CD14-positive monocyte (primary cell): ENCODE measurements at regions not wholly inside any gene's neighbourhood (a gene's known extent, or its start where the extent isn't known, plus 50 kb on each side); places are given as distances from the start of the nearest gene placed in this dataset.

Experiments used
- DNase-seq, 3 donors: peaks; one replicate each; pipeline ENCODE4 v3.0.0-alpha.2; 2011 to 2022
- H2AFZ ChIP-seq: 2 replicates; pipeline ENCODE4 v1.6.0; 2012; ENCODE audit warnings: mild to moderate bottlenecking, low read depth, low read length, inconsistent platforms; ENCODE audit not compliant: insufficient read depth, poor library complexity, severe bottlenecking
- H3K27ac ChIP-seq, 2 donors: 1 replicate in 1 of 2; 2 replicates in 1 of 2; pipeline ENCODE4 v1.5.1; 2012 to 2013; ENCODE audit warnings: low read length in 2 of 2, control low read depth in 1 of 2, inconsistent platforms in 1 of 2, low read depth in 1 of 2, mild to moderate bottlenecking in 1 of 2
- H3K27me3 ChIP-seq, 2 donors: one replicate each; pipeline versions ENCODE4 v1.6.0 to v1.6.1; 2011 to 2013; ENCODE audit warnings: low read length in 2 of 2; ENCODE audit not compliant: control insufficient read depth in 2 of 2, insufficient read depth in 2 of 2
- H3K36me3 ChIP-seq, 2 donors: replicated peaks in 1 of 2; 1 replicate in 1 of 2; 2 replicates in 1 of 2; pipeline versions ENCODE4 v1.5.1 to v1.6.1; 2012 to 2013; ENCODE audit warnings: low read length in 2 of 2, control low read depth in 1 of 2, inconsistent platforms in 1 of 2, mild to moderate bottlenecking in 1 of 2; ENCODE audit not compliant: insufficient read depth in 2 of 2, control insufficient read depth in 1 of 2
- H3K4me1 ChIP-seq, 2 donors: 1 replicate in 1 of 2; 2 replicates in 1 of 2; pipeline versions ENCODE4 v1.5.1 to v1.6.1; 2012 to 2013; ENCODE audit warnings: low read length in 2 of 2, control low read depth in 1 of 2, inconsistent platforms in 1 of 2, mild to moderate bottlenecking in 1 of 2, moderate library complexity in 1 of 2; ENCODE audit not compliant: insufficient read depth in 2 of 2, control insufficient read depth in 1 of 2
- H3K4me2 ChIP-seq: replicated peaks from 2 replicates; pipeline ENCODE3; 2012; ENCODE audit warnings: low read length, moderate library complexity, mild to moderate bottlenecking; ENCODE audit not compliant: poor library complexity, severe bottlenecking; ENCODE audit errors: extremely low read depth
- H3K4me3 ChIP-seq, 3 experiments: fragments of 200-600 bp in 1 of 3; sonication (generic) in 1 of 3; replicated peaks in 1 of 3; 1 replicate in 2 of 3; 2 replicates in 1 of 3; pipeline ENCODE4 v1.5.1; 2011 to 2013; ENCODE audit warnings: low read length in 3 of 3, mild to moderate bottlenecking in 3 of 3, control low read depth in 2 of 3, low read depth in 2 of 3, inconsistent platforms in 1 of 3, moderate library complexity in 1 of 3
- H3K79me2 ChIP-seq: 2 replicates; pipeline ENCODE4 v1.6.0; 2012; ENCODE audit warnings: mild to moderate bottlenecking, control low read depth, inconsistent platforms, low read length, moderate library complexity; ENCODE audit not compliant: insufficient read depth
- H3K9ac ChIP-seq: 2 replicates; pipeline ENCODE4 v1.6.0; 2017; ENCODE audit warnings: low read length, mild to moderate bottlenecking; ENCODE audit not compliant: insufficient read depth, poor library complexity, severe bottlenecking
- H3K9me3 ChIP-seq, 2 donors: replicated peaks in 1 of 2; 1 replicate in 1 of 2; 2 replicates in 1 of 2; pipeline versions ENCODE4 v1.5.1 to v1.6.1; 2012 to 2013; ENCODE audit warnings: low read length in 2 of 2, control low read depth in 1 of 2; ENCODE audit not compliant: control insufficient read depth in 1 of 2, insufficient read depth in 1 of 2
- H4K20me1 ChIP-seq: 2 replicates; pipeline ENCODE4 v1.6.0; 2012; ENCODE audit warnings: mild to moderate bottlenecking, low read length, control low read depth, moderate library complexity; ENCODE audit not compliant: insufficient read depth
- H3K27ac Mint-ChIP-seq, 7 donors: one replicate each; pipeline ENCODE4 v1.8.0; 2020; ENCODE audit warnings: mild to moderate bottlenecking in 7 of 7, mixed read lengths in 7 of 7, moderate library complexity in 6 of 7, inconsistent platforms in 2 of 7
- H3K27me3 Mint-ChIP-seq, 3 donors: one replicate each; pipeline ENCODE4 v1.8.0; 2021 to 2022; ENCODE audit warnings: low read depth in 3 of 3, mild to moderate bottlenecking in 3 of 3, mixed read lengths in 3 of 3, moderate library complexity in 3 of 3, inconsistent platforms in 1 of 3
- H3K36me3 Mint-ChIP-seq, 2 donors: one replicate each; pipeline ENCODE4 v1.8.0; 2020; ENCODE audit warnings: mixed read lengths in 2 of 2, inconsistent platforms in 1 of 2, mild to moderate bottlenecking in 1 of 2
- H3K4me1 Mint-ChIP-seq: one replicate; pipeline ENCODE4 v1.8.0; 2020; ENCODE audit warnings: mild to moderate bottlenecking, mixed read lengths
- H3K4me3 Mint-ChIP-seq, 2 donors: one replicate each; pipeline ENCODE4 v1.8.0; 2020; ENCODE audit warnings: mild to moderate bottlenecking in 2 of 2, mixed read lengths in 2 of 2, moderate library complexity in 1 of 2
- H3K9me3 Mint-ChIP-seq, 7 donors: one replicate each; pipeline ENCODE4 v1.8.0; 2020 to 2022; ENCODE audit warnings: mixed read lengths in 7 of 7, mild to moderate bottlenecking in 6 of 7, moderate library complexity in 6 of 7, inconsistent platforms in 2 of 7
- WGBS: methylation state at CpG from one replicate; pipeline ENCODE4 v1.1.5; 2013; ENCODE audit warnings: missing lambda C conversion rate; ENCODE audit not compliant: insufficient coverage; 5-methylcytosine and 5-hydroxymethylcytosine counted together
- intact Hi-C, 2 donors: fragments of 100-400 bp; cut with micrococcal nuclease; formaldehyde crosslinking; loops; one replicate each; pipeline versions ENCODE4 v1.15.0 to v1.15.1; 2023
- TF ChIP-seq, protein P1 (sequence below): fragments of 200-600 bp; IDR thresholded peaks from one replicate; pipeline ENCODE4 v1.8.0; 2022; ENCODE audit warnings: antibody characterized with exemption, mild to moderate bottlenecking

DNA sequence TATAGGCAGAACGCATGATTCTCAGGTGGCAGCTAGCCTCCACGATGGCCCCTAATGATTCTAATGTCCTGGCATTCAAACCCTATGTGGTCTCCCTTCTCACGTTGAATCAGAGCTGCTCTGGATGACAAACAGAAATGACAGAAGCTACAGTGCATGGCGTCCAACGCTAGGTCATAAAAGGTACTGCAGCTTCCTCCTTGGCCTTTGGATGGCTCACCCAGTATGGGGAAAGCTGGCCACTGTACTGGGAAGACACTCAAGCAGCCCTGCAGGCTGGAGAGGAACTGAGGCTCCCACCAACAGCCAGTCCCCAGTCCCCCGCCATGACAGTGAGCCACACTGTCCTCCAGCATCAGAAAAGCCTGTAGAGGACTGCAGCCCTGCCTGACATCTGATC, 286.3 kb downstream of the FAM43A start:
- Mint-ChIP-seq H3K36me3 (peaks cover 0 to 2% of the 10 kb centered on the region in 2 donors), H3K27me3 (peaks cover 0 to 3% (median 2%) of the 10 kb centered on the region in 3 donors), H3K4me3 (no peak overlapping the region), H3K4me1 (peaks cover 22% of the 10 kb centered on the region), H3K9me3 (peaks cover 0 to 1% (median 0%) of the 10 kb centered on the region in 7 donors), H3K27ac (no peak overlapping the region)
- Histone ChIP-seq H3K9ac (no peak overlapping the region), H4K20me1 (no peaks in the 10 kb centered on the region), H3K4me1 (peaks cover 11 to 12% of the 10 kb centered on the region in 2 donors), H3K27me3 (no peaks in the 10 kb centered on the region), H3K27ac (no peak overlapping the region), H3K9me3 (no peaks in the 10 kb centered on the region), H2AFZ (no peak overlapping the region), H3K4me2 (no peak overlapping the region), H3K4me3 (no peak overlapping the region), H3K79me2 (no peaks in the 10 kb centered on the region), H3K36me3 (no peaks in the 10 kb centered on the region)
- intact Hi-C loops = loop anchor here in 1 of 2 donors (10.0 kb wide), 1 partner anchor 263 kb away; no protein-coding TSS in a partner anchor
- no peak for DNase-seq
- WGBS = 96% methylated on average over 6 of the region's 6 CpGs
- TF ChIP-seq, protein P1, sequence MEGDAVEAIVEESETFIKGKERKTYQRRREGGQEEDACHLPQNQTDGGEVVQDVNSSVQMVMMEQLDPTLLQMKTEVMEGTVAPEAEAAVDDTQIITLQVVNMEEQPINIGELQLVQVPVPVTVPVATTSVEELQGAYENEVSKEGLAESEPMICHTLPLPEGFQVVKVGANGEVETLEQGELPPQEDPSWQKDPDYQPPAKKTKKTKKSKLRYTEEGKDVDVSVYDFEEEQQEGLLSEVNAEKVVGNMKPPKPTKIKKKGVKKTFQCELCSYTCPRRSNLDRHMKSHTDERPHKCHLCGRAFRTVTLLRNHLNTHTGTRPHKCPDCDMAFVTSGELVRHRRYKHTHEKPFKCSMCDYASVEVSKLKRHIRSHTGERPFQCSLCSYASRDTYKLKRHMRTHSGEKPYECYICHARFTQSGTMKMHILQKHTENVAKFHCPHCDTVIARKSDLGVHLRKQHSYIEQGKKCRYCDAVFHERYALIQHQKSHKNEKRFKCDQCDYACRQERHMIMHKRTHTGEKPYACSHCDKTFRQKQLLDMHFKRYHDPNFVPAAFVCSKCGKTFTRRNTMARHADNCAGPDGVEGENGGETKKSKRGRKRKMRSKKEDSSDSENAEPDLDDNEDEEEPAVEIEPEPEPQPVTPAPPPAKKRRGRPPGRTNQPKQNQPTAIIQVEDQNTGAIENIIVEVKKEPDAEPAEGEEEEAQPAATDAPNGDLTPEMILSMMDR = no peak

DNA sequence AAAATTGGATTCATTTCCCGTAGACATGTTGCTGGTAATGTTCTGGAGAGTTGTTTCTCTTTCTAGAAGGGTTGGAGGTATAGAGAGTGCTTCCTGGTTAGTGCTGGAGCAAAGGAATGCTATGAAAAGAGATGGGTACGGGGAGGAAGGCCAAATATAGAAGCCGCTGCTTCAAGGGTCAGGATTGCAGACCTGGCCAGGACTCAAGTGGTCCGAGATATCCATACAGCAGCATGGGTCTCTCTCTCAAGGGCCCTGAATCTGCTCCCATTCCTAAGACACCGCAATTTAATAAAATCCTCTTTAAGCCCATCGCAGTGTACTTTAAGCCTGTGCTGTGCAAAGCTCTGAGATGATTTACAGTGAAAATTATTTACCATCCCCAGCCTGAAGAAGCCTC, 287.0 kb downstream of the FAM43A start:
- no peak overlapping the region for H3K9ac ChIP-seq
- H3K27me3 ChIP-seq = no peaks in the 10 kb centered on the region
- Mint-ChIP-seq H3K9me3 (peaks cover 0 to 1% (median 0%) of the 10 kb centered on the region in 7 donors), H3K27me3 (peaks cover 1 to 3% (median 2%) of the 10 kb centered on the region in 3 donors), H3K4me1 (peaks cover 22% of the 10 kb centered on the region), H3K27ac (no peak overlapping the region), H3K4me3 (no peak overlapping the region), H3K36me3 (peaks cover 0 to 2% of the 10 kb centered on the region in 2 donors)
- intact Hi-C loops = loop anchor here in 1 of 2 donors (10.0 kb wide), 1 partner anchor 262 kb away; no protein-coding TSS in a partner anchor
- WGBS = 100% methylated on average over 6 of the region's 6 CpGs
- H3K4me3 ChIP-seq = no peak overlapping the region
- no peaks in the 10 kb centered on the region for H3K9me3 ChIP-seq
- peaks cover 11 to 12% of the 10 kb centered on the region in 2 donors for H3K4me1 ChIP-seq
- no peaks in the 10 kb centered on the region for H3K79me2 ChIP-seq
- H3K36me3 ChIP-seq = no peaks in the 10 kb centered on the region
- H4K20me1 ChIP-seq = no peaks in the 10 kb centered on the region
- no peak overlapping the region for H3K4me2 ChIP-seq
- DNase-seq = no peak
- TF ChIP-seq, protein P1 = no peak
- no peak overlapping the region for H3K27ac ChIP-seq
- no peak overlapping the region for H2AFZ ChIP-seq
